OCI-LY3 (cell line): ENCODE measurements at regions not wholly inside any gene's neighbourhood (a gene's known extent, or its start where the extent isn't known, plus 50 kb on each side); places are given as distances from the start of the nearest gene placed in this dataset.

Source experiments
- H2AFZ ChIP-seq: fragments of 200-600, 300-600 bp; shearing (Covaris generic); 2 replicates; pipeline ENCODE4 v1.6.0; 2014; ENCODE audit warnings: antibody characterized with exemption, low read depth, low read length
- H3K27ac ChIP-seq: fragments of 200-600, 300-600 bp; sonication (generic); 2 replicates; pipeline ENCODE4 v1.5.1; 2014; ENCODE audit warnings: mild to moderate bottlenecking, low read length, moderate library complexity, mixed read lengths
- H3K27me3 ChIP-seq: fragments of 200-600, 300-600 bp; sonication (generic); 2 replicates; pipeline ENCODE4 v1.6.1; 2014; ENCODE audit warnings: low read depth, low read length, mixed read lengths
- H3K36me3 ChIP-seq: fragments of 200-600, 300-600 bp; sonication (generic); replicated peaks from 2 replicates; pipeline ENCODE3; 2014; ENCODE audit warnings: low read depth, low read length, mixed read lengths
- H3K4me1 ChIP-seq: fragments of 300-600, 200-600 bp; sonication (generic); 2 replicates; pipeline ENCODE4 v1.6.1; 2014; ENCODE audit warnings: low read length, mixed read lengths
- H3K4me2 ChIP-seq: fragments of 200-600, 300-600 bp; sonication (generic); 2 replicates; pipeline ENCODE4 v1.6.1; 2014; ENCODE audit warnings: low read length, mixed read lengths
- H3K4me3 ChIP-seq: fragments of 300-600, 200-600 bp; sonication (generic); 2 replicates; pipeline ENCODE4 v1.5.1; 2014; ENCODE audit warnings: antibody characterized with exemption, mild to moderate bottlenecking, low read length, moderate library complexity
- H3K79me2 ChIP-seq: fragments of 300-600, 200-600 bp; shearing (Covaris generic); 2 replicates; pipeline ENCODE4 v1.6.1; 2014; ENCODE audit warnings: mild to moderate bottlenecking, low read length, mixed read lengths
- H3K9ac ChIP-seq: fragments of 300-600, 200-600 bp; shearing (Covaris generic); 2 replicates; pipeline ENCODE4 v1.6.0; 2014; ENCODE audit warnings: mild to moderate bottlenecking, low read length, moderate library complexity
- H3K9me3 ChIP-seq: fragments of 200-600, 300-600 bp; shearing (Covaris generic); 2 replicates; pipeline ENCODE4 v1.6.1; 2014; ENCODE audit warnings: low read length, mixed read lengths; ENCODE audit not compliant: insufficient read depth
- H4K20me1 ChIP-seq: fragments of 200-600, 300-600 bp; sonication (generic); 2 replicates; pipeline ENCODE4 v1.6.1; 2016; ENCODE audit warnings: low read length, mixed read lengths; ENCODE audit not compliant: insufficient read depth
- CTCF ChIP-seq: fragments of 200-600, 300-600 bp; sonication (generic); IDR thresholded peaks from 2 replicates; pipeline ENCODE4 v1.5.1; 2014; ENCODE audit warnings: antibody characterized with exemption, low read length, low read depth
- EZH2phosphoT487 ChIP-seq: fragments of 200-600 bp; shearing (Covaris generic); IDR thresholded peaks from 2 replicates; pipeline ENCODE4 v1.6.1; 2018; ENCODE audit warnings: antibody characterized with exemption, mixed run types, low read depth

- Histone ChIP-seq H3K9me3 (no peaks in the 10 kb centered on the region), H2AFZ (no peak overlapping the region), H3K9ac (no peak overlapping the region), H3K27ac (no peak overlapping the region), H3K4me1 (no peaks in the 10 kb centered on the region), H3K4me2 (no peak overlapping the region), H3K79me2 (no peaks in the 10 kb centered on the region), H3K4me3 (no peak overlapping the region), H3K27me3 (no peaks in the 10 kb centered on the region), H4K20me1 (no peaks in the 10 kb centered on the region), H3K36me3 (no peaks in the 10 kb centered on the region)
- no peak for TF ChIP-seq EZH2phosphoT487
Observed at GRCh38 chr2:84040281-84040680, 418.8 kb downstream of the SUCLG1 start.

- Histone ChIP-seq H3K79me2 (no peaks in the 10 kb centered on the region), H3K4me1 (no peaks in the 10 kb centered on the region), H3K4me2 (no peak overlapping the region), H2AFZ (no peak overlapping the region), H4K20me1 (no peaks in the 10 kb centered on the region), H3K27me3 (no peaks in the 10 kb centered on the region), H3K27ac (no peak overlapping the region), H3K9me3 (no peaks in the 10 kb centered on the region), H3K36me3 (no peaks in the 10 kb centered on the region), H3K9ac (no peak overlapping the region), H3K4me3 (no peak overlapping the region)
- no peak for TF ChIP-seq EZH2phosphoT487
- TF ChIP-seq CTCF: no peak
Observed at GRCh38 chr2:84038866-84039265, 420.2 kb downstream of the SUCLG1 start.

GRCh38 chr2:84033347-84033974, 425.6 kb downstream of the SUCLG1 start:
- Histone ChIP-seq H3K27ac (no peak overlapping the region), H3K4me1 (peaks cover 2% of the 10 kb centered on the region; the same call in 1 of the 2 replicates), H3K9me3 (no peaks in the 10 kb centered on the region), H3K4me2 (peak overlapping the region; percentile 48), H3K36me3 (no peaks in the 10 kb centered on the region), H3K4me3 (peak overlapping the region; percentile 32; the same call in 1 of the 2 replicates), H3K9ac (no peak overlapping the region), H2AFZ (peak overlapping the region; percentile 83), H4K20me1 (no peaks in the 10 kb centered on the region), H3K79me2 (no peaks in the 10 kb centered on the region), H3K27me3 (no peaks in the 10 kb centered on the region)
- no peak for TF ChIP-seq EZH2phosphoT487
- TF ChIP-seq CTCF: no peak

GRCh38 chr2:84031312-84032050, 427.6 kb downstream of the SUCLG1 start:
- no peak overlapping the region for H3K4me2 ChIP-seq
- no peak overlapping the region for H2AFZ ChIP-seq
- no peak for TF ChIP-seq EZH2phosphoT487
- no peak for TF ChIP-seq CTCF
- H3K9me3 ChIP-seq: no peaks in the 10 kb centered on the region
- no peak overlapping the region for H3K4me3 ChIP-seq
- no peaks in the 10 kb centered on the region for H3K36me3 ChIP-seq
- H3K79me2 ChIP-seq: no peaks in the 10 kb centered on the region
- no peak overlapping the region for H3K9ac ChIP-seq
- no peaks in the 10 kb centered on the region for H4K20me1 ChIP-seq
- H3K27me3 ChIP-seq: no peaks in the 10 kb centered on the region
- peaks cover 2% of the 10 kb centered on the region; the same call in 1 of the 2 replicates for H3K4me1 ChIP-seq
- H3K27ac ChIP-seq: no peak overlapping the region
